GM19043 (cell line): ENCODE measurements at regions not wholly inside any gene's neighbourhood (a gene's known extent, or its start where the extent isn't known, plus 50 kb on each side); places are given as distances from the start of the nearest gene placed in this dataset.

Source experiments
- ATAC-seq: cut with Tn5 transposase; IDR thresholded peaks from one replicate; pipeline ENCODE4 v1.9.1; 2021; ENCODE audit warnings: low read depth; ENCODE audit not compliant: unreplicated experiment

DNA sequence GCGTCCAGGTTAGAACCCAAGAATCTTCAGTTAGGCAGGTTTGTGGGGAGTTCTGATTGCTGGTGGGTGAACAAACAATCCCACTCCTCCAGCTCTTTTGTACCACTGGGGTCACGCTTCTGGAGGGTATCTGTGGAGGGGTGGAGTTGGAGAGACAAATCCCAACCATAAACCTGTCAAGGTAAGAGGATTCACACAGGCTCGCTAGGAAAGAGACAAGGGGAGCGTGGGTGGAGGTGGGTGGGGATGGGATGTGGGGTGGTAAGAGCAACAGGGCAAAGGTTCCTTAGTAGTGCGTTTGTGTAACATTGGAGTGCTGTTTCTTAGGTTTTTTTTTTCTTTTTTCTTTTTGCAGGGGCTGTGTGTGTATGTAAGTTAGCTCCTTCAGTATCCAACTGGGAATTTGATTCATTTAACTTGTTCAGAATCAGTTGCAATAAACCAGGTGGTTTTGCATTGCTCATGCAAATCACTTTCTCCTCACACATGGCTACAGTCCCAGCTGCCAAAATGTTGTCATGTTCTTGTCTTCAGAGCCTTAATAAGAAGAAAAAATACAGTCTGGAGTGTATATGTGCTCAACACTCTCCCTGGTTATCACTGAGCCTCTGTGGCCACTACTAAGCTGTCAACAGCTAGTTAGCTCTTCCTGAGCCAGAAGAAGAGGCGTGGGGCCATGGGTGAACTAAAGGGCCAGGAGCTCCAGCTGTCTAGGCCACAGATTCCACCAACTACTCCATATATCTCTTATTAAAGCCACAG, 164.0 kb upstream of the RAD23B start:
- no peak for ATAC-seq

DNA sequence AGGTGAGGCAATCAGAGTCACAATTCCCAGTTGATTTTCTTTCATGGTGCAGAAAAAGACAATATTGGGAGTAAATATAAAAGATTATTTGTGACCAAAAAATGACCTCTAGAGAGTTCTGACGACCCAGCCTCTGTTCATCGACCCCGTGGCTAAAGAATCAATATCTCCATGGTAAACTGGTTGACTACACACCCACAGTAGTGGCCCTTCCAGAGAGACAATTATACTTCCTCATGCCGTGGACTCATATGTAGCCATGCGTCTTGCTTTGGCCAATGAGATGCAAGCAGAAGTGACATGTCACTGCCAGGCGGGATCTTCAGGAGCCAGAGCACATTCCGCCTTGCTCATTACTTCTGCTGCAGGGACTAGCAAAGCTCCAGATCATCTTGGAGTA, 163.3 kb upstream of the RAD23B start:
- no peak for ATAC-seq

DNA sequence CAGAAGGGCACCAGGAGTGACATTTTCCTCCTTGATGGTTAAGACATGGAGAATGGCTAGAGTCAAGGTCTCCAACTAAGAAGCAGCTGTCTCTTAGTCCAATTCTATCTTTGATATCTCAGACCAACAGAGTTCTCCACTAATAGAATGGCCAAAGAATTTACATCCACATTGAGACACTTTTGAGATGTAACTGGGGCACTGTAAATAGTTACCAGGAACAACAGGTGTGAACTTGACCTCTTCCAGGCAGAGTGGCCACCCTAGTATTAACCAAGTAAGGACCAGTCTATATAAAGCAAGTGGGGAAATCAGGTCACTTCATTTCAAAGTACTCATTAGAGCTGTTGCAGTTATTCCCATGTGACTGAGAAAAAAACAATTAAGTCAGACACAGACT, 159.7 kb upstream of the RAD23B start:
- ATAC-seq: no peak

DNA sequence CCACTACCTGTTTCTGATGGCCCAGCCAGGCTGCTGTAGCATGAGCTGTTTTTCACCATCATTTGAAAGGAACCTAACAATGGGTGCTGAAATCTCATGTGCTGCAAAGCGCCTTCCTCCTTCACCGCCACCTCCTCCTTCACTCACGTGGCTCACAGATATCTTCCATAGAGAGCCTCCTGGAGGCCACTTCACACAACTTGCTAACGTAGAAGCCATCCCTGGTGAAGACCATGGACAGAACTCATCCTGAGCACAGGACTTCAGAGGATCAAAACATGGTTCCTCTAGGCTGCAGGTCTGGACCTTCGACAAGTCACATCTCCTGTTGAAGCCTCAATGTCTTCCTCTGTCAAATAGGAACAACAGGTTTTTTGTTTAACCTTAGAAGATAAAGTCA, 155.5 kb upstream of the RAD23B start:
- no peak for ATAC-seq

DNA sequence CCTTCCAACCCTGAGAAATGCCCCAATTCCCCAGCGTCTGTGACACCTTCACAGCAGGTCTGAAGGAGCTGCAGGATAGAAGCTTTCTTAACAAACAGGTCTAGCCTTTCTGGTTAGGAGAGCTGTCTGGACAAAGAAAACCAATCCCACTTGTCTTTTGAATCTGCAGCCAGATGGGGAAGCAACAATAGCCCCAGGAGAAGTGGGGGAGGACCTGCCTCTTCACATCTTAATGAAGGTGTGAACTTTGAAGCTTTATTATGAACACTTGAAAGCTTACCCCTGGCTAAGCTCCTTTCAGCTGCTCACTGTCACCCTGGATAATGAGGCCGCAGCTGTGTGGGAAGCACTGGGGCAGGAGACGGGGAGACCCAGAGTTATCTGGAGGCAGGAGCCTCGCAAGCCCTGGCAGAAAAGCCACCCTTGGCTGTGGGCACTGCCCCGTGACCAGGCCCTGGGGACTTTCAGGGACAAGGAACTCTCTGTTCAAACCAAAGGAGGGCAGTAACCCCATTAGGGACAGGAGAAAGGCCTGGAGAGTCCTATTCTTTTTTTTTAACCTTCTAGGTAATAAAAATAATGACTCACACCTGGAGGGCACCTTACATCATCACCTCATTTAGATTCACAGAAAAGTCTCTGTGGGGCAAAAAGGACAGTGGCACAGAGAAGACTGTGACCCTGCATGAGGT, 151.8 kb upstream of the RAD23B start:
- ATAC-seq: no peak

DNA sequence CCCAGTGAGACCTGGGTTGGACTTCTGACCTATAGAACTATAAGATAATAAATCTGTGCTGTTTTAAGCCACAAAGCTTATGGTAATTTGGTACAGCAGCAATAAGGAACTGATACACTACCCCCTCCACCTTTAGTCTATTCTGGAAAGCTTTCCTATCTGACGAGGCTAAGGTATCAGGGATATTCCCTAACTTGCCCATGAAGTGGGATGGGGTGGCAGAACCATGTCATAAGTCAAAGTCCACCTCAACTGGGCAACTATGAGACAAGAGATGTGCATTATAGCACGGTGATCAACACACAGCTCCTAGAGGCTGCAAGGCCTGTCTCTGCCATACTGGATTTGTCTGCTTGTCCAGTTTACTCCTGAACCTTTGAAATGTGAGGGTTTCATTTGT, 146.8 kb upstream of the RAD23B start:
- no peak for ATAC-seq

DNA sequence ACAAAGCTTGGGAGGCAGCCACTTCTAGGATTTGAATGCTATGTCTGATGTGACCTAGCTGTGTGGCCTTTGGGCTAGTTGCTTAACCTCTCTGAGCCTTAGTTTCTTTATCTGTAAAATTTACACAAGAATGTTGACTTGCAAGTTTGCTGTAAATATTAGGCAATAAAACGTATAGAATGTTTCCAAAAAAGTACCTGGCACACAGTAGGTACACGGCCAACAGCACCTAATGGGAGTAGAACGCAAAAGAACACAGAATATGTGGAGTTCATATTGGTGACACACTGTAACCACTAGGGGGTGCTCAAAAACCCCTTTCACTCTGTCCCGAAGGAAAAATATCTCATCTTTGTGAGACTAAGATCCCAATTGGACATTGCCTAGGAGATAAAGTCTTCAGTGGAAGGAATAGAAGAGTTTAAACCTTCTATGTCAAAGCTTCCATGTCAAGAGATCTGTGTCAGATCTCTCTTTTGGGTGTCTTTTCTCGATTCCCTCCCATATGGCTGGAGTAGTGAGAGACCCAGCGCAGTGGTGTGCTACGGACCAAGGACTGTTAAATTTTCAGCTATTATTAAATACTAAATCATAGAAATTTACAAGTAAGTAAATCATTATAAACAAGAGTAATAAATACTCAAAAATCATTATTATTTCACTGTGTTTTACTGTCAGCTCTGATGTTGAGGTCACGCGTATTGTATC, 145.4 kb upstream of the RAD23B start:
- ATAC-seq: peak; percentile 57

DNA sequence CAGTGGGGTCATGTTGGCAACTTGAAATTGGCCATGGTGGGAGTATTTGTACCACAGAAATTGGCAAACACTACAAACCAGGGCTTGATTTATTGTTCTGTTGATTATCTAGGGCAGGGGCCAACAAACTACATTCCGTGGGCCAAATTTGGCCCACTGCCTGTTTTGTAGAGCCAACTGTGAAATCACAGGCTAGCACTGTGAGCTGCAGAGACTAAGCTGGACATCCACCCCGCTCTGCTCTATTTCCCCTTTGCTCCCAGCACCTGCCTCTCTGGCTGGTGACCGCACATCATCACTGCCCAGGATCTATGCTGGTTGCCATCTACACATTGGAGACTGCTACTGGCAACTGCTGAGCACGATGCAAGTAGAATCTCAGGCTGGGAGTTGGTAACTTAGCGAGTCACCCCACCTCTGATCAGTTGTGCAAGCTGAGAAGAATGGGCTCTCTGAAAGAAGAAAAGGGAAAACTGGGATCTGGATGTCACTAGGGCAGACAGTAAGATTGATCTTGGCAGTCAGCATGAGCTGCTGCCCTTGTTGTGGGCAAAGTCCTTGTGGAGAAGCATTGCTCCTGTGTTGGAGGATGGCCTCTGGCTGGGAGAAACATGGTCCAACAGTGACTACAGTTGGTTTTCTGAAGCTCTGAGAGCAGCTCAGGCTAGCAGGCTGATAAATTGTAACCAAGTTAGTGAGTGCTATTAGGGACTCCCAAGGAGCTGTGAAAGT, 144.7 kb upstream of the RAD23B start:
- ATAC-seq: no peak

DNA sequence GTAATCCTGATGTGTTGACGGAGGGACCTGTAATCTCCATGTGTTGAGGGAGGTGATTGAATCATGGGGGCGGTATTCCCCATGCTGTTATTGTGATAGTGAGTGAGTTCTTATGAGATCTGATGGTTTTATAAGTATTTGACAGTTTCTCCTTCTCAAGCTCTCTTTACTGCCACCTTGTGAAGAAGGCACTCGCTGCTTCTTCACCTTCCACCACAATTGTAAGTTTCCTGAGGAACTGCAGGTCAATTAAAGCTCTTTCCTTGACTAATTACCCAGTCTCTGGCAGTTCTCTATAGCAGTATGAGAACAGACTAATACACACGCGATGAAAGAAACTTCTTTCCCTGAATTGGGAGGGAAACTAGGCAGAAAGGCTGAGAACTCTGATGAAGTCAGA, 141.1 kb upstream of the RAD23B start:
- ATAC-seq: no peak

DNA sequence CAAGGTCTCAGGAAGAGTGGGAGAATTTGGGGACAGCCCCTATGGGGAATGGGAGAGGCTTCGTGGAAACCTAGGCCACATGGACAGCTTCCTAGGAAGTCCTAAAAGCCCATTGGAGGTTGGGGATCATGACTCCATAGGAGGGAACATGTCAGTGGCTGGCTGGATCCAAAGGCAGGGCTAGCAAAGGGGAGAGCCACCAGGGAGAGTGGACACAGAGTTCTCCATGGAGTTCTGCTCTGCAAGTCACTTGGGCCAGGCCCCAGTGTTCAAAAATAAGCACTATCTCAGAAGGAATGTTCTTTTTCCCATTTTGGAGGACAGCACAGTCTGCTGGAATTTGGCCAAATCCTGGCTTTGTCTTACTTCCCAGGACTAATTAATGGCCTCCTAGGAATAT, 140.6 kb upstream of the RAD23B start:
- ATAC-seq: no peak

DNA sequence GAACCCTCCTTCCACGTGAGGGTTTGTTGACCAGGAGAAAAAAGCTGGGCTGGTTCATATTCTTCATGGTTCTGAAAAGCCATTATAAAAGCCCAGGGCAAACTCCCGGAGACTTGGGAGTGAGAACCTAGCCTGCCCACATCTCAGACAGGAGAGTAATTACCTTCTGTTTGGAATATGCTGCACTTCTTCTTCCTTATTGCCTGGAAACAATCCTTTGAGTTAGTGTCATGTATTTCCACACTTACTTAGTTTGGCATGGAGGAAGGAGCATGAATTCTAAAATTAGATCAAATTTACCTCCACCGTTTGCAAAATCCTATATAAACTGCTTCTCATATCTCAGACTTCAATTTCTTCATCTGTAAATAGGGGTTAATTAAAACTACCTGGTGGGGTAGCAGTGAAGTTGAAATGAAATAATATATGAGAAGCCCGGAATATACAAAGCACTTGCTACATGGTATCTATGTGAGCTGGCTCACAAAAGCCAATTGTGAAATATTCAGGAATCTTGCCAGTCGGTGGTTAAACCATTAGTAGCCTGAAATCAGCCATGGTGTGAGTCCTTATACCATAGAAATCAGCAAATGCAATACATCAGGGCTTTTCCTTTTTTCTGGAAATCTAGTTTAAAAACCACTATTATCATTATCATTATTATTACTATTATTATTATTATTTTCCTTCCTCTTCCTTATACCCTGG, 140.0 kb upstream of the RAD23B start:
- no peak for ATAC-seq

DNA sequence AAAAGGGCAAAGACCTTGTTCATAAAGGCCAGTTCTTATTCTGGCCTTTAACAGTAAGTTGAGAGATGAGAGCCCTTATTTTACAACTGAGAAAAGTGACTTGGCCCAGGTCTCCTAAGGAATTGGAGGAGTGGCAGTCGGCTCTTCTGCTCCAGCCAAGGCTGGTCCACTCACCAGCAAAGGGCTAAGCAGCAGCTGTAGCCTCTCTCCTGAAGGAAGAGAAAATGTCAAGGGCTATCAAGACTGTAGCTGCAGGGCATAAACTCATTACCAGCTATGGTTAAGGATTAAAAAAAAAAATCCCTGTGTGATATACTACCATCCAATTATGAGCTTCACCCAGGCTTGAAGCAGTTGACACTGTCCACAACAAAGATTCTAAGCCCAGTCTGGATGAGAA, 138.6 kb upstream of the RAD23B start:
- ATAC-seq: no peak

DNA sequence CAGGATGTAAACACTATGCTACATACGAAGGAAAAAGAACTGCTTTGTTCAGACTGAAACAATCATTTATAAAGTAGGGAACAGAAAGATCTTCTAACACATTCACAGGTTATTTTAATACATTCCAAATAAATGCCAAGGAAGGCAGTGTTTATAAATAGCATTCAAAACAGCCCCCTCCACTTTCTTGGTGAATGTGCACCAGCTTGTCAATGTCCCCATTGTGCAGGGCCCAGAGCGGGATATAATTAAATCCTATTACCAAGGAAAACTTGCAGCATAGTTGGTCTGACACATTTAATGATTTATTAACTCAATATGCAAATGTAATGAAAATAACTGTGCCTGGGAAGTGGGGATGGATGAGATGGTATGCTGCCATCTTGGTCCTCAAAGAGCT, 135.9 kb upstream of the RAD23B start:
- ATAC-seq: no peak

DNA sequence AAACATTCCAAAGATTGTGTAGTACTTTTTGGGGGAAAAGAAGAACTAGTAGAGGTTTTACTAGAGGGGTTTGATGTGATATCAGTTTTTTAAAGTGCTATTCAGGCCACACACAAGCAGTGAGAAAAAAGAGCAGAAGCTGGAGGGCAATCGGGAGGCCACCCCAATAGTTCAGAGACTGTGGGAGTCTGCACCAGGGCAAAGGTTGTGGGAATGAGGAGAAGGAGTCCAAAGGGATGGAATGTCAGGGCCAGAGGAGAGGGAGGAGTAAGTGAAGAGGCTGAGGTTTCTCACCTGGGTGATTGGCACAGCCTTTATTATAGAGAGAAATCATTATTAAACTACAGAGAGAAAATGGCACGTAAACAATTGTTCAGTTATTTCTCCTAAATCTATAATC, 134.9 kb upstream of the RAD23B start:
- no peak for ATAC-seq

DNA sequence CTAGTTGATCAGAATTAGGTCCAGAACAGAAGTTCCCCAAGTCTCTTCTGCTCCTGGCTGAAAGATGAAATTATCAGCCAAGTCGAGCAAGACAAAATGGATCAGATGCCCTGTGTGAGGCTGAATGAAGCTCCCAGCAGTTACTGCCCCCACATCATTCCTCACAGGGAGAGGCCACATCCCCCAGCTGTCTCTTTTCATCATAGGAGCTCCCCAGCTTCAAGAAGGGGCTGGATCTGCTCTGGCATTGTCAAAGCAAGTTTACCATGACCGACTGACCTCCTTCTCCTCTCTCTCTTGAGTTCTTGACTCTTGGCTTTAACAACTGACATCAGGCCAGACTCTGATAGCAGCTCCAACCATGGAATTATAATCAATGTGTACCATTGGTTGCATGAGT, 133.3 kb upstream of the RAD23B start:
- no peak for ATAC-seq

DNA sequence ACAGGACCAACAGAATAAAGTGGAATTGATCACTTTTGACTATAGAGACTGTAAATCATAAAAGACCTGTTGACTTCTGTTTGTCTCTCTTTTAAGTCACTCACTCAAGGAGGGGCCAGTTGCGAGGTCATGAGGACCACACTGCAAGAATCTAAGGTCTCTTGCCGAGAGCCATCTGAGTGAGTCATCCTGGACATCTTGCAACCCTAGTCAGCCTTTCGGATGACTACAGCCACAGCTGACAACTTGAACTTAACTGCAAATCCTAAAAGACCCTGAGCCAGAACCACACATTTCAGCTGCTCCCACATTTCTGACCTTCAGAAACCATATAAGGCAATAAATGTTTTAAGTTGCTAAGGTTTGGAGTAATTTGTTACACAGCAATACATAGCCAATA, 129.7 kb upstream of the RAD23B start:
- ATAC-seq: no peak

DNA sequence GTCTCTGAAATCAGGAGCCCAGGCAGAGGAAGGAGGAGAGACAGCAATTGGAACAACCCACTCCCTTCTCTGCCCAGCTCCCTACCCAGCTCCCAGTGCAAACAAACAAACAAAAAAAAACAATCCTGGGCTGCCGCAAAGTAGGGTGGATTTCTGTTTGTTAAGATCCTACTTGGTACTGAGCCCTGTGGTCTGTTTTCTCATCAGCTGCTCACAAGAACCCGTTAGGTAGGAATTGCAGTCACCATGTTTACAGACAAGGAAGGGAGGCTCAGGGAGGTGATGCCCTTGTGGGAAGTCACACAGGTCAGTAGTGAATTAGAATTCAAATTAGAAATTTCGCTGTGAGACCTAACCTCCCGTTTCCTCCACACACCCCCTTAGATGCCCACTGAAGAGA, 128.8 kb upstream of the RAD23B start:
- no peak for ATAC-seq

DNA sequence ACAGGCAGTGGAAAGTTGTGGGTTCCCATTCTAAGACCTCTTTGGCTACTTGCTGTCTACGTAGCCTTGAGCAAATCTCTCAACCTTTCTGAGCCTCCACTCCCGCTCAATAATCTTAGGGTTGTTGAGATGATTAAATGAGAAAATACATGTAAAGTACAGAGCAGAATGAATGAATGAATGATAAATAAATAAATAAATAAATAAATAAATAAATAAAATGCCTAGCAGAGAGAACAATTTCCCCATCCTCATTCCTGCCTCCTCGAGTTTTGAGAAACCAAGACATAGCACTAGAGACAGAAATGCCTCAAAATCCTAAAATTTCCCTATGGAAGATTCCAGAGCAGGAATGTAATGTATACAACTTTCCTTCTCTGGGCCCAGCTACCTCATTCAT, 128.3 kb upstream of the RAD23B start:
- no peak for ATAC-seq

DNA sequence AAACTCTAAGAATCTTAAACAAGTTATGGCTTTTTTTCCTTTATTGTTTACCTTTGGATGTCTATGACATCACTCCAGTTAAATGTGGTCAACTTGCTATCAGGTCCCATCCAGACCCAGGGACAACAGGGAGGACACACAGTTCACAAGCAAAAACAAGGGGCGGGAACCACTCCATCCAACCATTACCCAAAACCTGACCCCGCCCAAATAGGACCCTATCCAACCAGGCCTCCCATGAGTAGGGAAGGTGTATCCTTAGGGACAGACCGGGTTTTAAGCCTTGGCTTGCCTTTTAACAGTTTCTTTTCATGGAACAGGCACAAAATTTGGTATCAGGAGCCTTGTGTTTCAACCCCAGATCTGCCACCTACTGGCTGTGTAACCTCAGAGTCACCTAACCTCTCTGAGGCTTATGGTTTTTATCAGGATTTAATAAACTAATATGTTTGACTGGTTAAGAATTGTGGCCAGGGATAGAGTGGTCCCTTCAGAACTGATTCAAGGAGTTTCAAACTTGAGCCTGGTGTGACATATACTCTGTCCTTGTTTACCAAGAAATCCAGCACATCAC, 127.7 kb upstream of the RAD23B start:
- ATAC-seq: no peak

DNA sequence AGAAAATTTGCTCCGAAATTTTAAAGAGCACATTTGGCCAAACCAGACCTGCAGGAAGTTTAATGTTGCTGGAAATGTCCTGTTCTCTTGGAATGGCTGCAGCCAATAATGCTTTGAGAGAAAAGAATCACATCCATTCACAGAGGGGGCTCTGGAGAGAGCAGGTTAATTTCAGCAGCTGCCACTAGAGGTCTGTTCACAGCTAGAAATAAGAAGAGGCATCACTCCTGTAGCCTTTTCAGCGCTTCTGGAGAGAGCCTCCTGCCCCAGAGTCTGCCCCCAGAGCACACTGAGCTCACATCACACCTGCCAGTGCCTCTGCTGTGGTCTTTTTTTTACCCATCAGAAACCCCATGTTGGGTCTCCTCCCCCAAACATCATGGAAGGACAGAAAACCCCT, 124.8 kb upstream of the RAD23B start:
- no peak for ATAC-seq
